LNCaP clone FGC (cell line): ENCODE measurements at regions not wholly inside any gene's neighbourhood (a gene's known extent, or its start where the extent isn't known, plus 50 kb on each side); places are given as distances from the start of the nearest gene placed in this dataset.

ENCODE experiments used
- DNase-seq: peaks from one replicate; pipeline ENCODE4 v3.0.0-alpha.2; 2011; ENCODE audit warnings: low read depth
- H3K4me3 ChIP-seq: 2 replicates; pipeline ENCODE4 v1.5.1; 2011; ENCODE audit warnings: mild to moderate bottlenecking, low read depth, low read length, control low read depth
- CTCF ChIP-seq: IDR thresholded peaks from 2 replicates; pipeline ENCODE4 v1.5.1; 2012; ENCODE audit warnings: mild to moderate bottlenecking; ENCODE audit not compliant: control insufficient read depth, insufficient read depth; ENCODE audit errors: extremely low read depth

GRCh38 chr2:133859578-133859977 is 291.3 kb upstream of the NCKAP5 start:
- DNase-seq, result no peak
- no peak for TF ChIP-seq CTCF
- no peak overlapping the region for H3K4me3 ChIP-seq

GRCh38 chr2:133862400-133862977 is 294.2 kb upstream of the NCKAP5 start:
- no peak overlapping the region for H3K4me3 ChIP-seq
- no peak for TF ChIP-seq CTCF
- DNase-seq, result no peak

GRCh38 chr2:133863106-133863800 is 295.0 kb upstream of the NCKAP5 start:
- no peak for TF ChIP-seq CTCF
- no peak overlapping the region for H3K4me3 ChIP-seq
- no peak for DNase-seq

- no peak overlapping the region for H3K4me3 ChIP-seq
- no peak for DNase-seq
- no peak for TF ChIP-seq CTCF
Observed at GRCh38 chr2:133865141-133865540, 296.9 kb upstream of the NCKAP5 start.

- no peak overlapping the region for H3K4me3 ChIP-seq
- TF ChIP-seq CTCF, result no peak
- no peak for DNase-seq
Observed at GRCh38 chr2:133867166-133867565, 298.9 kb upstream of the NCKAP5 start.

- DNase-seq, result no peak
- no peak overlapping the region for H3K4me3 ChIP-seq
- TF ChIP-seq CTCF, result no peak
Observed at GRCh38 chr2:133871545-133872209, 303.4 kb upstream of the NCKAP5 start.

GRCh38 chr2:133878326-133878725 is 310.1 kb upstream of the NCKAP5 start:
- TF ChIP-seq CTCF, result no peak
- DNase-seq, result no peak
- no peak overlapping the region for H3K4me3 ChIP-seq
